Mesendoderm (in vitro differentiated cells): ENCODE measurements at regions not wholly inside any gene's neighbourhood (a gene's known extent, or its start where the extent isn't known, plus 50 kb on each side); places are given as distances from the start of the nearest gene placed in this dataset.

ENCODE experiments used
- DNase-seq: peaks from one replicate; pipeline ENCODE4 v3.0.0; 2013
- H2AK5ac ChIP-seq: 2 replicates; pipeline ENCODE4 v1.6.1; 2013; ENCODE audit warnings: low read length, inconsistent platforms
- H2BK120ac ChIP-seq: 2 replicates; pipeline ENCODE4 v1.6.1; 2013; ENCODE audit warnings: low read depth, mild to moderate bottlenecking, low read length, moderate library complexity, mixed read lengths
- H2BK15ac ChIP-seq: replicated peaks from 2 replicates; pipeline ENCODE4 v1.6.1; 2013; ENCODE audit warnings: low read depth, mild to moderate bottlenecking, moderate library complexity
- H2BK5ac ChIP-seq: 2 replicates; pipeline ENCODE4 v1.6.1; 2013; ENCODE audit warnings: low read length, inconsistent platforms
- H3K18ac ChIP-seq: 2 replicates; pipeline ENCODE4 v1.6.1; 2013; ENCODE audit warnings: mild to moderate bottlenecking, low read length, mixed read lengths
- H3K23ac ChIP-seq: one replicate; pipeline ENCODE4 v1.6.1; 2013; ENCODE audit warnings: low read length
- H3K27ac ChIP-seq: 2 replicates; pipeline ENCODE4 v1.5.1; 2013; ENCODE audit warnings: low read depth, mild to moderate bottlenecking, inconsistent platforms, low read length, moderate library complexity
- H3K27me3 ChIP-seq: 2 replicates; pipeline ENCODE4 v1.6.1; 2013; ENCODE audit warnings: low read length, control low read depth, mild to moderate bottlenecking, inconsistent platforms; ENCODE audit not compliant: insufficient read depth, poor library complexity
- H3K36me3 ChIP-seq: 2 replicates; pipeline ENCODE4 v1.6.1; 2013; ENCODE audit warnings: low read length, inconsistent platforms; ENCODE audit not compliant: control insufficient read depth, insufficient read depth
- H3K4ac ChIP-seq: one replicate; pipeline ENCODE4 v1.6.1; 2013; ENCODE audit warnings: low read depth, mild to moderate bottlenecking, low read length, moderate library complexity
- H3K4me1 ChIP-seq: 2 replicates; pipeline ENCODE4 v1.6.1; 2013; ENCODE audit warnings: low read depth, low read length, inconsistent platforms; ENCODE audit not compliant: control insufficient read depth
- H3K4me2 ChIP-seq: 2 replicates; pipeline ENCODE4 v1.6.1; 2013; ENCODE audit warnings: low read length
- H3K4me3 ChIP-seq: 2 replicates; pipeline ENCODE4 v1.5.1; 2013; ENCODE audit warnings: mild to moderate bottlenecking, low read length
- H3K56ac ChIP-seq: one replicate; pipeline ENCODE4 v1.6.1; 2013; ENCODE audit warnings: low read length
- H3K79me1 ChIP-seq: 2 replicates; pipeline ENCODE4 v1.6.1; 2013; ENCODE audit warnings: low read length, inconsistent platforms
- H3K79me2 ChIP-seq: 2 replicates; pipeline ENCODE4 v1.6.1; 2013; ENCODE audit warnings: mild to moderate bottlenecking, low read length; ENCODE audit not compliant: control insufficient read depth, insufficient read depth
- H3K9ac ChIP-seq: 2 replicates; pipeline ENCODE4 v1.6.1; 2013; ENCODE audit warnings: low read length, inconsistent platforms
- H4K5ac ChIP-seq: one replicate; pipeline ENCODE4 v1.6.1; 2013; ENCODE audit warnings: low read length
- H4K8ac ChIP-seq: one replicate; pipeline ENCODE4 v1.6.1; 2013; ENCODE audit warnings: low read depth, mild to moderate bottlenecking, control low read depth, low read length, moderate library complexity
- WGBS: extraction: QIAGEN DNeasy Blood & Tissue Kit; methylation state at CpG from one replicate; pipeline ENCODE4 v1.1.7; 2013; ENCODE audit warnings: low lambda C conversion rate, missing lambda C conversion rate; ENCODE audit not compliant: insufficient coverage; ENCODE audit errors: extremely low coverage; 5-methylcytosine and 5-hydroxymethylcytosine counted together

DNA sequence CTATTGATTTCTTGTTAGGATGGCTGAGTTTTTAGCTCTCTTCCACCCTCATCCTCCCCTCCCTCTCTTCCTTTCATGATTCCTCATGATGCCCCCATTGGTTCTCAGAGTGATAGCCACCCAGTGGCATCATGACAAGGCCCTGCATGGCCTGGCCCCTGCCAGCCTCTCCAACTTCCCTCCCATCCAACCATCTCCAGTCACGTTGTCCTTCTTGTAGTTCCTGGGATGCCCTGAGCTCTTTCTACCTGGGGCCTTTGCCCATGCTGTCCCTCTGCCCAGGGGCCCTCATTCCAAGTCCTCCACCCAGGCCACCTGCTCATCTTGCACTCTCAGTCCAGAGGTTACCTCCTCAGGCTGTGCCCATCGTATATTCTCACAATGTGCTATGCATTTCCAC is 247.5 kb downstream of the TFCP2L1 start:
- no peak overlapping the region for H4K5ac ChIP-seq
- no peak overlapping the region for H3K4me2 ChIP-seq
- WGBS: no CpG with 5 or more reads among the region's 2 CpGs
- H3K27me3 ChIP-seq: no peaks in the 10 kb centered on the region
- H3K4me3 ChIP-seq: no peak overlapping the region
- no peaks in the 10 kb centered on the region for H3K4me1 ChIP-seq
- H3K79me1 ChIP-seq: no peaks in the 10 kb centered on the region
- H3K23ac ChIP-seq: no peak overlapping the region
- H3K18ac ChIP-seq: no peak overlapping the region
- DNase-seq: no peak
- no peaks in the 10 kb centered on the region for H3K36me3 ChIP-seq
- H2BK120ac ChIP-seq: no peak overlapping the region
- no peaks in the 10 kb centered on the region for H3K79me2 ChIP-seq
- H2BK15ac ChIP-seq: no peak overlapping the region
- H3K56ac ChIP-seq: no peak overlapping the region
- no peak overlapping the region for H4K8ac ChIP-seq
- H3K9ac ChIP-seq: no peak overlapping the region
- H2BK5ac ChIP-seq: no peak overlapping the region
- H2AK5ac ChIP-seq: no peak overlapping the region
- no peak overlapping the region for H3K4ac ChIP-seq
- no peak overlapping the region for H3K27ac ChIP-seq

DNA sequence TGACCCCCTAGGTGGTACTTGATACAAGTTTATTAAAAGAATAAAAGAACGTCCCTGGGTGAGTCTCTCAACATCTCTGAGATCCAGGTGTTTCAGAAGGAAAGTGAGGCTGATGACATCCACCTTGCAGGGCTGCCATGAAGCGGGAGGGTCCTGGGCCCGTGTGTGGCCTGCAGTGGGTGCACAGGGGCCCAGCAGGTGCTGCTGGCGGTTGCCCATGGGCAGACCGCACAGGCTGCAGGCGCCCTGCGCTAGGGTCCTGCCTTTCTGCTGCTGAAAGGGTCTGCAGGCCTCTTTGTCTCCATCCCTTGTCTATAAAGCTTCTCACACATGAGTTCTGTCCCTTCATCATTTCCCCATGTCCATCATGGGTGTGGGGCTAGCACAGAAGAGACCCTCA is 247.0 kb downstream of the TFCP2L1 start:
- no peak overlapping the region for H3K56ac ChIP-seq
- H3K4me2 ChIP-seq: no peak overlapping the region
- H4K5ac ChIP-seq: no peak overlapping the region
- H3K27me3 ChIP-seq: no peaks in the 10 kb centered on the region
- H3K4ac ChIP-seq: no peak overlapping the region
- H3K18ac ChIP-seq: no peak overlapping the region
- no peak for DNase-seq
- no CpG with 5 or more reads among the region's 7 CpGs for WGBS
- no peak overlapping the region for H3K4me3 ChIP-seq
- no peaks in the 10 kb centered on the region for H3K36me3 ChIP-seq
- no peak overlapping the region for H2BK15ac ChIP-seq
- no peak overlapping the region for H3K27ac ChIP-seq
- H2AK5ac ChIP-seq: no peak overlapping the region
- H3K4me1 ChIP-seq: no peaks in the 10 kb centered on the region
- no peak overlapping the region for H3K23ac ChIP-seq
- H3K79me2 ChIP-seq: no peaks in the 10 kb centered on the region
- no peaks in the 10 kb centered on the region for H3K79me1 ChIP-seq
- H3K9ac ChIP-seq: no peak overlapping the region
- no peak overlapping the region for H2BK5ac ChIP-seq
- H4K8ac ChIP-seq: no peak overlapping the region
- no peak overlapping the region for H2BK120ac ChIP-seq

DNA sequence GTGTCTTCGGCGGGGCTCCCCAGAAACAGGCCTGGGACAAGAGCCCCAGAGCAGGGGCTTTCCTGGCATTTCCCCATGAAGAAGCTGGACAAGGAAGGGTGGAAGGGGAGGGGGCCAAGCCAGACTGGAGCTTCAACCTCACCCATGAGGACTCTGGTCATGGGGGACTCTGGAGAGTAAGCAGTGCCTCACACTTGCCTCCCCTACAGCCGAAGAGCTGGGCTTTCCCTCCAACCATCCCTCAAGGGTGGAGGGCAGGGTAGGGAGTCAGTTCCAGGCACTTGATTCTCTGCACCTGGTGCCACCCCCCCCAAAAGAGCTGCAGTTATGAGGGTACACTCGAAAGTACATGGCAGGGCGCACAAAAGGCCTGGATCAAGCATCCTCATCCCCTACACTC is 246.6 kb downstream of the TFCP2L1 start:
- no CpG with 5 or more reads among the region's 5 CpGs for WGBS
- DNase-seq: no peak
- Histone ChIP-seq H3K4ac (no peak overlapping the region), H2AK5ac (no peak overlapping the region), H2BK15ac (no peak overlapping the region), H3K79me2 (no peaks in the 10 kb centered on the region), H2BK120ac (no peak overlapping the region), H3K18ac (no peak overlapping the region), H2BK5ac (no peak overlapping the region), H3K4me3 (no peak overlapping the region), H3K23ac (no peak overlapping the region), H3K27ac (no peak overlapping the region), H3K56ac (no peak overlapping the region), H3K27me3 (no peaks in the 10 kb centered on the region), H3K36me3 (no peaks in the 10 kb centered on the region), H4K5ac (no peak overlapping the region), H3K79me1 (no peaks in the 10 kb centered on the region), H3K4me1 (no peaks in the 10 kb centered on the region), H3K9ac (no peak overlapping the region), H4K8ac (no peak overlapping the region), H3K4me2 (no peak overlapping the region)

DNA sequence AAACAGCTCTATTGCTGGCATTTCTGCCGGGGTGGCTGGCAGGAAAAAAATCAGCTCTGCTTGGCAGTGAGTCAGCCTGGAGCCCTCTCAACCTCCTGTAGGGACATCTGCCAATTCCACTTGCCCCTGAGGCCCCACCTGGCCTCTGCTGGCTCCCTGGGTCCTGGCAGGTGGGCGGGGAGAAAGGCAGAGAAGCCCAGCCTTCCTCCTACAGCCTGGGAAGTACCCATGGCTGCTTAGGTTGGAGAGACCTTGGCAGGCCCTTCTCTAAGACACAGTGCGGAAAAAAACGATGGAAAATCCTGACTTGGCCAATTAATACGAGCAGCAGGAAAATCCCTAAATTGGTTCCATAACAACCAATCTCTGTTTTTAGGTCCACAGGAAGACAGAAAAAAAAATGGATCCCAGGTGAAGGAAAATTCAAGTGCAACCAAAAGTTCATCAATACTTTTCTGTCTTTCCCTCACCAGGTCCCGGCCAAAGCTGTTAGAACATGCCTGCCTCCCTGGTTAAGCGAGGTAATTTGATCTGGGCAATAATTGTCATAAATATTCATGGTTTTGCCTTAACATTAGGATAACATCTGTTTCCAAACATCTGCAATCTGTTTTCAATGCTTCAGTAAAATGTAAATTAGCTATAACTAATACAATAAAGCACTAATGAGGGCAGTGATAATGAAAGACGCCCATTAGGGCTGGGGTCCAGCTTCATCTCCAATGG is 245.9 kb downstream of the TFCP2L1 start:
- H3K27me3 ChIP-seq: no peaks in the 10 kb centered on the region
- no peaks in the 10 kb centered on the region for H3K36me3 ChIP-seq
- H3K9ac ChIP-seq: no peak overlapping the region
- no peaks in the 10 kb centered on the region for H3K4me1 ChIP-seq
- H2BK5ac ChIP-seq: no peak overlapping the region
- no peak overlapping the region for H2BK120ac ChIP-seq
- H3K79me2 ChIP-seq: no peaks in the 10 kb centered on the region
- no peak overlapping the region for H3K27ac ChIP-seq
- H4K5ac ChIP-seq: no peak overlapping the region
- H3K23ac ChIP-seq: no peak overlapping the region
- no peak for DNase-seq
- no CpG with 5 or more reads among the region's 8 CpGs for WGBS
- H4K8ac ChIP-seq: no peak overlapping the region
- H2AK5ac ChIP-seq: no peak overlapping the region
- H3K56ac ChIP-seq: no peak overlapping the region
- no peak overlapping the region for H3K4me3 ChIP-seq
- no peaks in the 10 kb centered on the region for H3K79me1 ChIP-seq
- no peak overlapping the region for H2BK15ac ChIP-seq
- no peak overlapping the region for H3K4me2 ChIP-seq
- H3K4ac ChIP-seq: no peak overlapping the region
- H3K18ac ChIP-seq: no peak overlapping the region

DNA sequence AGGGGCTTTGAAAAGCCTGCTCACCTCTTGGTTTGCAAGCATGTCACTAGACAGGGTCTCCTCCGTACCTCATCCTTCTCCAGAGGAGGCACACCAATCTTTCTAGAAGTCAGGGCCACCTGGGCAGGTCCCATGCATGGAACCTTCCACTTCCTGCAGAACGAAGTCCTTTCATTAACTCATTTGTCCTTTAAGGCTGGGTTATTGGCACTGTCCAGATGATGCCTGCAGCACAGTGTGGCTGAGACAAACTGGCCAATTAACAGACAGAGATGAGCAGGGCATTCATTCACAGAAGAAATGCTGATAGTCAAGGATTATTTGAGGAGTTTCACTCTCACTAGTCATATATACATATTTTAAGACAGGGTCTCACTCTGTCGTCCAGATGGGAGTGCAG is 245.3 kb downstream of the TFCP2L1 start:
- H3K23ac ChIP-seq: no peak overlapping the region
- no peak overlapping the region for H2BK120ac ChIP-seq
- no peaks in the 10 kb centered on the region for H3K27me3 ChIP-seq

DNA sequence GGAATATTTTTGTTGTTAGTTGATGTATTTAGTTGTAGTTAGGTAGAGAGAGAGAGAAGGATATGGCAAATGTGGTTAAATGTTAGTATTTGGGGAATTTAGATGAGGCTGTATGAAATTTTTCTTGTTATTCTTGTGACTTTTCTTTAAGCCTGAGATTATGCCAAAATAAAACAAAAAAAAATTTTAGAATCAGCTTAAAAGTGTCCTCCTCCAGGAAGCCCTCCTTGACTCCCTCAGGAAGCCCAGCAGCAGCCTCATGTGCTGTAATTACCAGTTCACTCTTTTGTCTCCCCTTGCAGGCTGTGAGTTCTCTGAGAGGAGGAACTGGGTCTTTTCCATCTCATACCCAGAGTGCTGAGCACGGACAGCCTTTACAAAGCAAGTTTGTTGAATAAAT is 243.5 kb downstream of the TFCP2L1 start:
- no peak overlapping the region for H3K23ac ChIP-seq
- WGBS: no CpG with 5 or more reads among the region's 1 CpG

More for the DNA sequence above, 245.3 kb downstream of the TFCP2L1 start:
- Histone ChIP-seq H3K18ac (no peak overlapping the region), H3K4ac (no peak overlapping the region), H3K27ac (no peak overlapping the region), H3K4me1 (no peaks in the 10 kb centered on the region), H4K8ac (no peak overlapping the region), H3K9ac (no peak overlapping the region), H2BK15ac (no peak overlapping the region), H3K56ac (no peak overlapping the region), H3K4me2 (no peak overlapping the region), H3K79me2 (no peaks in the 10 kb centered on the region), H3K79me1 (no peaks in the 10 kb centered on the region), H3K4me3 (no peak overlapping the region), H2BK5ac (no peak overlapping the region), H4K5ac (no peak overlapping the region), H2AK5ac (no peak overlapping the region), H3K36me3 (no peaks in the 10 kb centered on the region)
- WGBS: no CpG with 5 or more reads among the region's 3 CpGs
- DNase-seq: no peak

More for the DNA sequence above, 243.5 kb downstream of the TFCP2L1 start:
- H3K79me2 ChIP-seq: no peaks in the 10 kb centered on the region
- no peak overlapping the region for H3K9ac ChIP-seq
- H3K36me3 ChIP-seq: no peaks in the 10 kb centered on the region
- no peaks in the 10 kb centered on the region for H3K79me1 ChIP-seq
- no peak overlapping the region for H2BK5ac ChIP-seq
- H2AK5ac ChIP-seq: no peak overlapping the region
- no peak overlapping the region for H3K4me3 ChIP-seq
- H3K4me1 ChIP-seq: no peaks in the 10 kb centered on the region
- H3K4me2 ChIP-seq: no peak overlapping the region
- no peak overlapping the region for H2BK15ac ChIP-seq
- H3K4ac ChIP-seq: no peak overlapping the region
- H2BK120ac ChIP-seq: no peak overlapping the region
- H3K56ac ChIP-seq: no peak overlapping the region
- DNase-seq: no peak
- no peaks in the 10 kb centered on the region for H3K27me3 ChIP-seq
- no peak overlapping the region for H4K8ac ChIP-seq
- no peak overlapping the region for H3K27ac ChIP-seq
- no peak overlapping the region for H3K18ac ChIP-seq
- no peak overlapping the region for H4K5ac ChIP-seq
